ENCODE measurements at regions not wholly inside any gene's neighbourhood (a gene's known extent, or its start where the extent isn't known, plus 50 kb on each side); places are given as distances from the start of the nearest gene placed in this dataset.
"Not testable (repeated sequence)": the region's sequence is repeated elsewhere in the genome, so short reads cannot be mapped to it uniquely, and the experiment has no call there.

DNA sequence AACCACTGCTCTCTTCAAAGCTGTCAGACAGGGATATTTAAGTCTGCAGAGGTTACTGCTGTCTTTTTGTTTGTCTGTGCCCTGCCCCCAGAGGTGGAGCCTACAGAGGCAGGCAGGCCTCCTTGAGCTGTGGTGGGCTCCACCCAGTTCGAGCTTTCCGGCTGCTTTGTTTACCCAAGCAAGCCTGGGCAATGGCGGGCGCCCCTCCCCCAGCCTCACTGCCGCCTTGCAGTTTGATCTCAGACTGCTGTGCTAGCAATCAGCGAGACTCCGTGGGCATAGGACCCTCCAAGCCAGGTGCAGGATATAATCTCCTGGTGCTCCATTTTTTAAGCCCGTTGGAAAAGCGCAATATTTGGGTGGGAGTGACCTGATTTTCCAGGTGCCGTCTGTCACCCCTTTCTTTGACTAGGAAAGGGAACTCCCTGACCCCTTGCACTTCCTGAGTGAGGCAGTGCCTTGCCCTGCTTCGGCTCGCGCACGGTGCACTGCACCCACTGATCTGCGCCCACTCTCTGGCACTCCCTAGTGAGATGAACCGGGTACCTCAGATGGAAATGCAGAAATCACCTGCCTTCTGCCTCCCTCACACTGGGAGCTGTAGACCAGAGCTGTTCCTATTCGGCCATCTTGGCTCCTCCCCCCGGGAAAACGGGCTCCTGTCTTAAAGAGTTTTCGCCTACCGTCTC is 758.3 kb upstream of the NXPH2 start:
- DNase-seq, result not testable (repeated sequence)

DNA sequence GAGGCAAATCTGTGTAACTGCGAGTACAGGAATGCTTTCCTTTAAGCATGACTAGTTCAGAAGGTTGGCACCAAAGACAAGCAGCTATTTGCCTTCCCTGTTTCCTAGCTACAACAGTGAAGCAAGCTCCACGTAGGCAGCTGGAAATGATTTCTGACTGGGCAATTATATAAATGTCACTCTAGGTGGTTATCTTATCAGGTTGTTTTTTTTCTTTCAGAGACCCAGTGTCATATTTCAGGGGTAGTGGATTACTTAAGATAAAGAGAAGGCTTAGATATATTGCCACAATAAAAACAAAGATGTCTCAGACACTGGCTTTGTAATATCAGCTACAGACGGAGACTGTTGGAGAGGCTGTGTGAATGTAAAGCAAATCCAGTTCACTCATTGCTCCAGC is 748.9 kb upstream of the NXPH2 start:
- DNase-seq, result no peak

DNA sequence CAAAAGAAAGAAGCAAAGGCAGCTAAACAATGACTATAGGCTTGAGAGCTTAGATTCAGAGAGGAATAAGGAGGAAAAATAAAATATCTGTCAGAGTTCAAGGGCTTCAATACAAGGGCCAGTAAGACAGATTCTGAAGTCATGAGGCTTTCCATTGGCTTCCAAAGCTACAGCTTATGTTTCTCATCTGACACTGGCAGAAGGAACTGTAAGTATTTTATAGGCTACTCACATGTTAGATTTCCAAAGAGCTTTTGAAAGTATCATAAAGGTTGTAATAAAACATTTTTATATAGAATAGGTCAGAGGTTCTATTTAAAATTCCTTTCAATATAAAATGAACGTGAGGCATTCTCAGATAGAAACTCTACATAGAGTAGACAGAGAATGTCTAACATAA is 746.6 kb upstream of the NXPH2 start:
- DNase-seq, result no peak

DNA sequence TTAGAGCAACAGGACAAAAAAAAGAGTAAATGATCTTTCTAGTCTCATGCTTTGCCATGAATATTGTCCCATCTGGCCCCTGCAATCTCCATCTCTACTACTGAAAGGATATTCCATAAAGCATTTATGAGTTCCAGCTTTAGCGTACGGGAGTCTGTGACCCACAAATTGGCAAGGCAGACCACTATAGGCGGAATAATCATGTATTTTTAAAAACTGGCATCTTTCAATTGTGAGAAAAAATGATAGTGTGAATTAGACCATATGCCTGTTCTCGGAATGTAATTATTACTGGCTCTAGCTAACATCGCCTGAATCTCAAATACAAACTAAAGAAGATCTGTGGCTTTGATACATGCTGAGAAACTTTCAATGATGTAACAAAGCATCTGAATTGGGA is 738.1 kb upstream of the NXPH2 start:
- no peak for DNase-seq

DNA sequence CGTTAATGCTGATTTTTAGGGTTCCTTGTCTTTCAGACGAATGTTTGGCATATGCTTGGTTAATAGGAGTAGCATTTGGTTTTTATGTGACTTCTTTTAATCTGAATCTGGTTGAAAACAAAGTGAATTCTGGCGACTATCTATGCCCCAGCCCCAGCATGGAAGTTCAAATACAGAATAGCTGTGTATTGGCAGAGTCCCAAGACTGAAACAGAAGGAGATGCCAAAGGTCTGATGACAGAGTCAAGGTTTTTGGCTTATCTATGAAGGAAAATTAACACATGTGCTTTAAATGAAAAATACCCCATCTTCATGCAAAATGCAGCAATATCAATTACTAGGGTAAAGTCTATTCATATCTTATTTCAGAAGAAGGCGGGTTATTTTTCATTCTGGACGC is 734.8 kb upstream of the NXPH2 start:
- no peak for DNase-seq

DNA sequence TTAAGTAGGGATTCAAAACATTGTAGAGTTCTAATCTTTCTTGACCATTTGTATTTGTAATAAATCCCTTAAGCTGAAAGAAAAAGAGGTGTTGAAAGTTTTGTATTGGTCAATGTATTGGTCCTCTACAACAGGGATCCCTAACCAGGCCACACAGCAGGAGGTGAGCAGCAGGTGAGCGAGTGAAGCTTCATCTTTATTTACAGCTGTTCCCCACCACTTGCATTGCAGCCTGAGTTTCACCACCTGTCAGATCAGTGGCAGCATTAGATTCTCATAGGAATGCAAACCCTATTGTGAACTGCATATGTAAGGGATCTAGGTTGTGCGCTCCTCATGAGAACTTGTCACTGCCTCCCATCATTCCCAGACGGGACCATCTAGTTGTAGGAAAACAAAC is 715.7 kb upstream of the NXPH2 start:
- DNase-seq, result no peak

DNA sequence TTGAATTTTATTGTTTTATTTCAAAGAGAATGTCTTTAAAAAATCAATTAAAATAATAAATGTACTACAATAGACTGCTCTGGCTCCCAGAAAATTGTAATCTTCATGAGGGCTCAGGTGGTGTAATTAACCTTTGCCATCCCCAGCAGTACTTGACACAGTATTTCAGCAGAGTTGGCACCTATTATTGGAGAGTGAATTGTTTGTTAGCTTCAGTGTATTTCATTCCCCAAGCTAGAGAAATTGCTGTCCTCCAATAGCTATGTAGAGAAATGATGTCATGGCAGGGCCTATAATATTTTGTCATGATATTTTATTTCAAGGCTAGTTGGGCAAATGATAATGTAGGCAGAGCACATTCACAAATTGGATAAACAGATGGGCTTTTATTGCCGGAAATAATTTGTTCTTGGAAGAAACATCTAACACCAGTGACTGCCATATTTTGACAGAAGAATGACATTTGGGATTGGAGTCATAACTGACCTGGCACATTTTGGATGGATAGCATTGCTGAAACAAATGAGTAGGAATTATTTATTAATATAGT is 712.0 kb upstream of the NXPH2 start:
- no peak for DNase-seq

DNA sequence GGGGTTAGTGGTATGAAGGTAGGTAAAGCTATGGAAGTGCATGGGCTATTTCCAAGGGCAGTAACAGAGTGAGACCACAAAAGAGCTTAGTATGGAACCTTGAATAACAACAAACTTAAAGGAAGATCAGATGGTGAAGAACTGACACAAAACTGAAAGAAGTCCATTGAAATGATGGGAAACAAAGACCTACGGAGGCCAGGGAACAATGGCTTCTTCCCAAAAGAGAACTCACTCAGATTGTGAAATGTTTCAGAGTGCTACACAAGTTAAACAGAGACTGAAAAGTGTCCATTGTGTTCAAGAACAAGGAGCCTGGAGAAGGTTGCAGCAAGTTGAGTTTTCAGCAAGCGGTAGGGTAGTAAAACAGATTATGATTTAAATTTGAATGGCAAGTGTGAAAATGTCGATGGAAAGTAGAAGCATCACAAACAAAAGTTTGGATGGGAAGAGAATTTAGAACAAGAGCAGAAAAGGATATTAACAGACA is 700.0 kb upstream of the NXPH2 start:
- DNase-seq, result no peak

DNA sequence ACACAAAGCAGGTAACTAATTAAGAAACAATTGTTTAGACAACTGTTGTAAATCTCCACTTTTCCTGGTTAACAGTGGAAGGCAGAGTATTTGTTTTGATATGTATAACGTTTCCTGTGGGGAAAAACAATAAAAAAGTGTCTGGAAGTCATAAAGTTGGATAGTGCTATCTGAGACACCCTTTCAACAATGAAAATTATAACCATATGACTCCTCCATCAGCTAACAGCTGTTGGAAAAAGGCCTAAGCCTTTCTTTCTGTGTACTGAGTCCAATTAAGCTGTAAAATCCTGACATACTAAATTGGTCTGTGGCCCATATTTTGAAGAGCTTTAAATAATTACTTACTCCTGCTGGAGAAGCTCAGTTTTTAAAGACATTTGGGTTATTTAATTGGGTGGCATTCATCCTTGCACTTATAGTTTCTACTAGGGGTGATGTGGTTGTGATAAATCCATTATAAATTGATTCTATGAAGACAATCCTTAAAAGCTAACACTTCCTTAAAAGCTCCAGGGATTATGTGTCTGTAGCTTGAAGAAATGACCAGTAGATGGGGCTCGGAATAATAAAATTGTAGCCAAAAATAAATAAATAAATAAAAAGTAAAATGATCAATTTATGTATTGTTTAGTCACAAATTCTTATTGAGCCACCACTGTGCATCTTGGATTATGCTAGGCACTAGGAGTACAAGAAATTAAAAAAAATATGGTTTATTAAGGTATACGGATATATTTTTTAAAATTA is 698.1 kb upstream of the NXPH2 start:
- DNase-seq, result no peak

DNA sequence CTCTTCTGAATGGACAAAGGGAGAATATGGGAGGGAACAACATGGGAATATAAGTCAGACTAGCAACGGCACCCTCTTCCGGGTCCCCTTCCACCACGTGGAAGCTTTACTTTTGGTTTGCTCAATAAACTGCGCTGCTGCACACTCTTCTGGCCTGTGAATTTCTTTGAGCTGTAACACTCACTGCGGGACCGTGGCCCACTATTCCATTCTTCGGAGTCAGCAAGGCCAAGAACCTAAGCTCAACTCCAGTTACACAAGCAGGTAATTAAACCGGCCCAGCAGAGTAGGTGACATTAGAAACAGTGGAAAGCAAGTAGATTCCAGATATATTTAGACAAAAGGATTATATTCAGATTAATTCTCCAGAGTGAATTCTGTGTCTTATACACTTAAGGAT is 697.4 kb upstream of the NXPH2 start:
- no peak for DNase-seq

DNA sequence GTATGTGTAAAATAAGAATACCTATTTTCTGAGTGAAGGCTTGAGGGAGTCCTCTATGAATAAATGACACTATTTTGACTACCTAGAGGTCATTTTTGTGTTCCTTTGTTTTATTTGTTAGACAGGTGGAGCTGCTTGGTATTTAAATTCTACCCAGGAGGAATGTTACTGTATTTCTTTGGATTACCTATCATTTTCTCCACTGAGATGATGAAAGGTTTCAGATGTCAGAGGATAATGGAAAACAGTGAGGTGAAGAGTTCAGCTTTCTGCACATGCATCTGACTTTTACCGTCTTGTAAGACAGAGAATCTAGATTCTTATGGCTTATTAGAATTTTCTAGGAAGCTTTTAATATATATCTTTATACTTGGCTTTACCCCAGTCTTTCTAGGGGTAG is 689.8 kb upstream of the NXPH2 start:
- DNase-seq, result no peak

DNA sequence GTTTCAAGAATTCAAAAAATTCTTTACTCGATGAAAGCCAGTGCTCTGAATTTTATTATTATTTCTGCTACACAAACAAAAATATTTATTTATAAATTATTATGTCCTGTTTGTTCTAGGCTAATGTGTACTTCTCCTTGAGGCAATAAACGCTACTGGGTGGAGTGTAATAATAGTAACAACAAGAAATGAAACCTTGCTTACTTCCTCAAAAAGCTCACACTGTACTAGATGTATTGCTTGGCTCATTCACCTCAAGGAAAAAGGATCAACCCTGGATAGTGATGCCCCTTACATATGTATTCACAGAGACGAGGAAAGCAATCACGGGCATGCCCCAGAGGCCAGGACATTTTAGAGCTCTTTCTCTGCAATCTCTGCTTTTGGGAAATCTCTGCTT is 685.6 kb upstream of the NXPH2 start:
- DNase-seq, result no peak

DNA sequence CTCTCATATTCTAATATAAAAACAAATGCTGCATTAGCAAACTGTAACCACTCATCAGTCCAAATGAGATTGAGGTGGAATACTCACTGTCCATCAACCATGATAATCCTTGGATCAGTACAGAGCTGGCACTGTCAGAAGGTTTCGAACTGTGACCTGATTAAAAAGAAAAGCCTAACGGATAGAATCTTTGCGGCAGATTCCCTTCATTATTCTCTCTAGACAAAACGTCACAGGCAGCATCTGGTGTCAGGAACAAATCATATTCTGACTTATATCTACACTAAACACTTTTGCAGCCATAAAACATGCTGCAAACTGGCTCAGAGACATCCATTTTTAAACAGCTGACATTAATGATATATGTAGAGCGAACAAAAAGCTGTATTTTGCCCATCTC is 677.7 kb upstream of the NXPH2 start:
- no peak for DNase-seq

DNA sequence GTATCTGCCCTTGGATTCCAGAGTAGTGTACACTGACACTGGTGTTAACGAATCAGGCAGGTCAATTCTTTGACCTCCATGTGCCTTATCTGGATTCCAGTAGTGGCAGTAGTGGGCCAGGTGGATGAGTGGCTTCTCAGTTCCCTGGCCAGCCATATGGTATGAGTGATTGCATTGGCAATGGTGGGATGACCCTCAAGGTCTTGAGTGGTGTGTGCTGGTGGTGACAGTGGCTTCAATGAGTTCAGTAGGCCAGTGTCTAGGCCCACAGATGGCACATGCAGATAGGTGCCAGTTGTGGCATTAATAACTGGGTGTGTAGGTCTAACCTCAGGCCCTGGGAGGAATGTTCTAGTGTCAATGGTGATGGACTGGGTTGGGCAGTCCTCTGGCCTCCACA is 674.1 kb upstream of the NXPH2 start:
- DNase-seq, result no peak

DNA sequence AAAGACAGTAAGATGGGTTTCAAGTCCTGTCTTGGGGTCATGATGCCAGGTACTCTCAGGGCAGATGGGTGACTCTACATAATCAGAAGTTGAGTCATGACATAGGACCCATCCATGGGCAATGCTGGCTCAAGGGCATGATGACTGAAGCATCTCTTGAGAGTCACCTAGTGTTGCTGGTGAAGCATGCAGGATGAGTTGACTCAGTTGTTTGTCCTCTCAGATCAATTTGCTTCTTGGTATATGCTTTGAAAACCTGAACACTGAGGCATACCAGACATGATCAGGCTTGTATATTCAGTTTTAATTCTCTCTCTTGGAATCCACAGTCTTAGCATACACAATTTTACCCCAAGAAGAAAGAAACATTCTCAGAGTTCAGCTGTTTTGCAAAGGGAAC is 658.9 kb upstream of the NXPH2 start:
- DNase-seq, result no peak

DNA sequence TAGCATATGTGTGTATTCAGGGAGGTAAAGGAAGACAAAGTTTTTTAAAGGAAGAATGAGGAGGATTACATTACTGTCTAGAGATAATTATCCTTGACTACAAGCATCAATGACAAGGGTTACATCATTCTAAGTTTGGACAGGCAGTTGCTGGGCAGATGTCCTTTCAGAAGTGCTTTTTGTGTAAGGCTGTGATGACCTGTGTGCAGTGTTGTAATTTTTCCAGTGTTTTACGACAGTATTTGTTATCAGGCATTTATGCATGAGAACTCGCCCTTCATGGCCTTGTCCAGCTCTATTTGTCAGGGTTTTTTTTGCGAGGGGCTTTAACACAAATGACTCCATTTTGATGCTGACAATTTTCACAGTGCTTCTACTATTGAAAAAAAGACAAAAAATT is 658.3 kb upstream of the NXPH2 start:
- no peak for DNase-seq

DNA sequence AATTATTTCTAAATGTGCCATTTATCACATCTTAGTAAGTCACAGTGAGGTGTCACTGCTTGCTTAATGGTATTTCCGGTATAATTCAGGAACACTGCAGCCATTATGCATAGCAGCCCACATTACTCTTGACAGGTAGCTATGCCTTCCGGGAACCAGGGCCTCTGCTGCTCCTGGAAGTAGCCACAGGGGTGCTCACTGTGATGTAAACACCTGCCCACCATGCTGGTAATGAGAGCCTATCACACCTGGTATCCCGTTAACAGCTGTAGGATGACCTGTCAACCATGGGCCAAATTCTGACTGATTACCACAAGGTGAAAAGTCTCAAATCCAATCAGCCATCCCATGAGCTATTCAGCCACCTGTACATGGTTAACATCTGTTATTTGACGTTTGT is 647.0 kb upstream of the NXPH2 start:
- DNase-seq, result no peak

DNA sequence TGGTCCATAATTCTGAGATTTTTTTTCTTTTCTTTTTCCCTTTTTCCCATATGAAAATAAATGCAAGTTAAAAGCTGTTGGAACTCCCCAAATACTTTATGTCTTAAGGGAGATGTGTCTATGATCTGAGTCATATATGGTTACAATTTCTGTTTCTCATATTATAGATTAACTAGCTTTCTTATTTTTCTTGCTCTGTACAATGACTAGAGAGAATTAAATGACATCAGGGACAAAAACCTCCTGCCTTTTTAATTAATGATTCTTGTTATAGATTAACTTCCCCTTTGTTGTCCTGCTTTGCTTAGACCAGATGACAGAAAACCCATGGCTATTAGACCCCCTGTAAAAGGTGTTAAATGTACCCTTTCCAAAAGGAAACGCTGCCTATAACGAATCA is 643.9 kb upstream of the NXPH2 start:
- no peak for DNase-seq

DNA sequence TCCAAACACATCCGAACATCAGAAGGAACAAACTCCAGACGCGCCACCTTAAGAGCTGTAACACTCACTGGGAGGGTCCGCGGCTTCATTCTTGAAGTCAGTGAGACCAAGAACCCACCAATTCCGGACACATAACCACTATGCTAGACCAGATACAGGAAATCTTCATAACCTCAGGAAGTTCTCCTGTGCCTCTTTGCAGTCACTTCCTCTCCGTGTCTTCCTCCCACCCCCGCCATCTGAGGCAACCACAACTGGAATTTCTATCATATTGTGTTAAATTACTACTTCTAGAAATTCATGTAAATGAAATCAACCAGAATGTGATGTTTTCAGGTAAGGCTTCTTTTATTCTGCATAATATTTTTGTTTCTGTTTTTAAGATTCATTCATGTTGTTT is 631.0 kb upstream of the NXPH2 start:
- peak; percentile 30 for DNase-seq

DNA sequence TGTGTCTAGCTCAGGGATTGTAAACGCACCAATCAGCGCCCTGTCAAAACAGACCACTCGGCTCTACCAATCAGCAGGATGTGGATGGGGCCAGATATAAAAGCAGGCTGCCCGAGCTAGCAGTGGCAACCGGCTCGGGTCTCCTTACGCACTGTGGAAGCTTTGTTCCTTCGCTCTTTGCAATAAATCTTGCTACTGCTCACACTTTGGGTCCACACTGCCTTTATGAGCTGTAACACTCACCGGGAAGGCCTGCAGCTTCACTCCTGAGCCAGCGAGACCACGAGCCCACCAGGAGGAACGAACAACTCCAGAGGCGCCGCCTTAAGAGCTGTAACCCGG is 630.6 kb upstream of the NXPH2 start:
- peak; percentile 30 for DNase-seq

DNA sequence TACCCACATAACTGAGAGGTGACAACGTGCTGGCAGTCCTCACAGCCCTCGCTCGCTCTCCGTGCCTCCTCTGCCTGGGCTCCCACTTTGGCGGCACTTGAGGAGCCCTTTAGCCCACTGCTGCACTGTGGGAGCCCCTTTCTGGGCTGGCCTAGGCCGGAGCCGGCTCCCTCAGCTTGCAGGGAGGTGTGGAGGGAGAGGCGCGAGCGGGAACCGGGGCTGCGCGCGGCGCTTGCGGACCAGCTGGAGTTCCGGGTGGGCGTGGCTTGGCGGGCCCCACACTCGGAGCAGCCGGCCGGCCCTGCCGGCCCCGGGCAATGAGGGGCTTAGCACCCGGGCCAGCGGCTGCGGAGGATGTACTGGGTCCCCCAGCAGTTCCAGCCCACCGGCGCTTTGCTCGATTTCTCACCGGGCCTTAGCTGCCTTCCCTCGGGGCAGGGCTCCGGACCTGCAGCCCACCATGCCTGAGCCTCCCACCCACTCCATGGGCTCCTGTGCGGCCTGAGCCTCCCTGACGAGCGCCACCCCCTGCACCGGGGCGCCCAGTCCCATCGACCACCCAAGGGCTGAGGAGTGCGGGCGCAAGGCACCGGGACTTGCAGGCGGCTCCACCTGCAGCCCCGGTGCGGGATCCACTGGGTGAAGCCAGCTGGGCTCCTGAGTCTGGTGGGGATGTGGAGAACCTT is 630.1 kb upstream of the NXPH2 start:
- not testable (repeated sequence) for DNase-seq

DNA sequence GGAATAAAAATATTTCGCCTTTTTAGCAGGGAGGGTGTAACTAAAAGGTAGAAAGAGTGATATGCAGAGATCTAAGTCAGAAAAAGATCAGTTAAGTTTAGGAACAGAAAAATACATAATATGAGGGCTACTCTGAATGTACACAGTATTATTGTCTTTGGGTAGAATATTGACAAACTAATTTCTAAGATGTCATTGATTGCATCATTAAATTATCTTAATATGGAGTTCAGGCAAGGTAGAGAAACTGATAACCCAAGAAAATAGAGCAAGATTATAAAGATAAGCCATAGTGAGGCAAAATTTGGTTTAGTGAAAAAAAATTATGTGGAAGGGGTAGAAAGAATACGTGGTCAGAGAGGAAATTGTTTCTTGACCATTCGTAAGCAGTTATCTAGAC is 629.0 kb upstream of the NXPH2 start:
- DNase-seq, result no peak

DNA sequence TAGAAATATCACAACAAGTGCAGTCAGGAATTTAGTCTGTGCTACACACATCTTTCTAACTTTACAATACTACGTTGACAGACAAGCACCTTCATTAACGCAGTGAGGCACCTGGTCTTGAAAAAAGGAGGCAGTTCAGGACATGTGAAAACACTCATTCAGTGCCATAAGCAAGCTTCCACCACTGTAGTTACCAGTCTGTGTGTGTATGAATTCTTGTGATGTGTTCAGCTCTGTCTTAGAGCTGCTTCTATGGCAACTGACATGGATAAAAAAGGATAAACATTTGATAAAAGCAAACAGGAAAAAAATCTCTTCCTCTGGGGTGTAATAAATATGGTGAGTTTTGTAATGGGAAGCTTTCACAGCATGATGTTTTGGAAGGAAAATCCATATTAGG is 623.8 kb upstream of the NXPH2 start:
- DNase-seq, result no peak

DNA sequence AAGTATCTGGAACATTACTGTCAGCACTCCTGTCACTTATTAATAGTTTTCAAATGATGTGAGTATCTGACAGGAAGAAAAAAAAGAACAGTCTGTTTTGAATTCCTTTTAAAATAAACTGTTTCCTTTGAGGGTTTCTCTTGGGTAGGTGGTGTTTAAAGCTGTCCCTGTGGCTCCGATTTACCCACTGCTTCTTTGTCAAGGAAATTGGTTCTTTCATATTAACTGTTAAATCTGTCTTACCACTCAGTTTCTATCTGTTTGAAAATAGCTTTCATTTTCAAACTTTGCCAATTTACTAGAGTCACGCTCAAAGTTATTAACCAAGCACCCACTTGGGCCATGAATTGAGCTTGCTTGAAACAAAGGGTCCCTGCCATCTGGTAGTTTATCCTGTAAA is 614.6 kb upstream of the NXPH2 start:
- no peak for DNase-seq

All from KG1 (cell line).